Common myeloid progenitor, CD34-positive (primary cell): ENCODE measurements at regions not wholly inside any gene's neighbourhood (a gene's known extent, or its start where the extent isn't known, plus 50 kb on each side); places are given as distances from the start of the nearest gene placed in this dataset.

ENCODE experiments used
- CTCF ChIA-PET: fragments of 350-600 bp; sonication (Branson Sonifier 250); formaldehyde crosslinking; loops from one replicate; lab custom pipeline; 2021; ENCODE audit warnings: antibody characterized with exemption; lab: Charles Lee
- POLR2A ChIA-PET: fragments of 350-600 bp; sonication (Branson Sonifier 250); formaldehyde crosslinking; loops from one replicate; lab custom pipeline; 2021; ENCODE audit warnings: antibody characterized with exemption; lab: Charles Lee
- DNase-seq, 3 donors: peaks; one replicate each; pipeline versions ENCODE4 v3.0.0 to v3.0.0-alpha.2; 2013
- H3K27ac ChIP-seq, 2 experiments: 1 replicate in 1 of 2; 2 replicates in 1 of 2; pipeline ENCODE4 v1.7.0; 2013; ENCODE audit warnings: inconsistent platforms in 2 of 2, low read length in 2 of 2, mild to moderate bottlenecking in 2 of 2, low read depth in 1 of 2, moderate library complexity in 1 of 2; ENCODE audit not compliant: severe bottlenecking in 2 of 2, insufficient read depth in 1 of 2, poor library complexity in 1 of 2
- H3K27me3 ChIP-seq, 5 experiments: replicated peaks in 2 of 5; 1 replicate in 3 of 5; 2 replicates in 2 of 5; pipeline versions ENCODE4 v1.6.1 to v1.7.0; 2013; ENCODE audit warnings: low read length in 4 of 5, mild to moderate bottlenecking in 2 of 5, moderate library complexity in 2 of 5, inconsistent platforms in 1 of 5; ENCODE audit not compliant: insufficient read depth in 5 of 5, control insufficient read depth in 4 of 5
- H3K36me3 ChIP-seq, 4 experiments: 1 replicate in 2 of 4; 2 replicates in 2 of 4; pipeline versions ENCODE4 v1.6.1 to v1.7.0; 2013; ENCODE audit warnings: low read length in 3 of 4, control low read depth in 1 of 4, mild to moderate bottlenecking in 1 of 4; ENCODE audit not compliant: control insufficient read depth in 4 of 4, insufficient read depth in 4 of 4
- H3K4me1 ChIP-seq, 4 experiments: 1 replicate in 3 of 4; 2 replicates in 1 of 4; pipeline versions ENCODE4 v1.6.1 to v1.7.1; 2013; ENCODE audit warnings: low read length in 3 of 4, mild to moderate bottlenecking in 3 of 4, control low read depth in 1 of 4, inconsistent platforms in 1 of 4, moderate library complexity in 1 of 4; ENCODE audit not compliant: control insufficient read depth in 4 of 4, insufficient read depth in 4 of 4; ENCODE audit errors: control extremely low read depth in 1 of 4
- H3K4me3 ChIP-seq, 7 experiments: 1 replicate in 4 of 7; 2 replicates in 3 of 7; pipeline versions ENCODE4 v1.5.1 to v1.7.0; 2013; ENCODE audit warnings: mild to moderate bottlenecking in 7 of 7, low read length in 6 of 7, moderate library complexity in 6 of 7, inconsistent platforms in 2 of 7, low read depth in 2 of 7, control low read depth in 1 of 7; ENCODE audit not compliant: insufficient read depth in 4 of 7, control insufficient read depth in 1 of 7; ENCODE audit errors: extremely low read depth in 1 of 7
- H3K9me3 ChIP-seq, 5 experiments: 1 replicate in 4 of 5; 2 replicates in 1 of 5; pipeline versions ENCODE4 v1.6.1 to v1.7.1; 2013; ENCODE audit warnings: low read length in 4 of 5, mild to moderate bottlenecking in 2 of 5, inconsistent platforms in 1 of 5, low read depth in 1 of 5, moderate library complexity in 1 of 5; ENCODE audit not compliant: control insufficient read depth in 4 of 5, insufficient read depth in 2 of 5; ENCODE audit errors: control extremely low read depth in 1 of 5
- WGBS: methylation state at CpG from one replicate; pipeline ENCODE4 v1.1.5; 2013; ENCODE audit not compliant: insufficient coverage; 5-methylcytosine and 5-hydroxymethylcytosine counted together

DNA sequence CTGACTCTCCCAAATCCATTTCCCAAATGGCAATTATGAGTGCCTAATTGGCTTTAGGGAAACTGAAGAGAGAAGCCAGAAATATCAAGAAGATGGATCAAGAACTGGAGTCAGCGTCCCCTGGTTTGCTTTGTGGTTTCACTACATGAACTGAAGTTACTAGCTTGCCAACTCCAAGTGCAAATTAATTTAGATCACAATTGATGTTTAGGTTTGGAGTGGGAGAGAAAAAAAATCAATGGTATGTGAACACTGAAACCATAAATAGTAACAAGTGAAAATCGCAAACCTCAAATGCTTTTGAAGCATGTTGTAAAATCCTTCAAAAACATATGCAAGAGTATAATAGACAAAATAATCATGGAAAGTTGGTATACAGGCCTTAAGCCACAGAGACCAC is 1528.6 kb upstream of the SLC10A2 start:
- Histone ChIP-seq H3K9me3 (no peaks in the 10 kb centered on the region), H3K4me1 (no peaks in the 10 kb centered on the region), H3K36me3 (no peaks in the 10 kb centered on the region), H3K27ac (no peak overlapping the region), H3K27me3 (peaks cover 0 to 1% (median 0%) of the 10 kb centered on the region in 5 experiments), H3K4me3 (no peak overlapping the region)
- CTCF ChIA-PET: no interaction called here
- 100% methylated on average over 1 of the region's 2 CpGs for WGBS
- POLR2A ChIA-PET: no interaction called here
- no peak for DNase-seq

DNA sequence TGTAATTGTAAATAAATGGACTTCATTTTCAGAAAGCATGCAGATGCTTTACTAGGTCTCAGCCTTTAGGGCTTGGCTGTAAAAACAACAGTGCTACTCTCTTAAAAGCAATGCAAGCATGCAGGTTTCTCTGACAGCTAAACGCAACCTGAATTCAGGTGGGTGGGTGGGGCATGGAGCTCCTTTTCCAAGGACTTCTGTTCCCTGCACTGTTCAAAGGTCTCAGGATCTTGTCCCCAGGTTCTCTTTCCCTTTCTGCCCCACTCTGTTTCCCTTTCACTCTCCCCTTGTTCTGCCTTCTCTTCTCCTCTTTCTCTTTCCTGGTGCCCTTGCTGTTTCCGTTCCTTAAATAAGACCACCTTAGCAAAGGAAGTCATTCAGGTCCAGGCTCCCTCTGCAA is 1527.5 kb upstream of the SLC10A2 start:
- Histone ChIP-seq H3K4me1 (no peaks in the 10 kb centered on the region), H3K4me3 (no peak overlapping the region), H3K27ac (no peak overlapping the region), H3K9me3 (no peaks in the 10 kb centered on the region), H3K27me3 (no peaks in the 10 kb centered on the region), H3K36me3 (no peaks in the 10 kb centered on the region)
- POLR2A ChIA-PET: no interaction called here
- DNase-seq: no peak
- CTCF ChIA-PET: no interaction called here
- WGBS: 100% methylated on average over 1 of the region's 2 CpGs

DNA sequence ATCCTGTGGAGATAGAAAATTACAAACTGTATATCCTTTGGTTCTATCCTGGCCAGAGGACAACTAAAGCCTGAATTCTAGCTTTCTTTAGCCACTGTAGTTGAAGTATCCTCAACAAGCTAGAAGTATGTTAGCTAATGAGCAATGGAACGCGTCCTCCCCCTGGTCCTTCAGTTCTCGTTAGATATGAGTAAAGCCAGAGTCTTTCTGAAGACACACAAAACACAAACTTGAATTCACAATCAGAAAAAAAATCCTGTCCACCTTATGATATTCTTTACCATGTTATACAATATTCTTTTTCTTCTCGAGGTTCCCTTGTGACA is 1527.0 kb upstream of the SLC10A2 start:
- 100% methylated on average over 1 of the region's 4 CpGs for WGBS
- ChIA-PET POLR2A (no interaction called here), CTCF (no interaction called here)
- no peaks in the 10 kb centered on the region for H3K36me3 ChIP-seq
- no peaks in the 10 kb centered on the region for H3K4me1 ChIP-seq
- H3K27me3 ChIP-seq: no peaks in the 10 kb centered on the region
- H3K9me3 ChIP-seq: no peaks in the 10 kb centered on the region
- no peak overlapping the region for H3K4me3 ChIP-seq
- H3K27ac ChIP-seq: no peak overlapping the region
- no peak for DNase-seq

DNA sequence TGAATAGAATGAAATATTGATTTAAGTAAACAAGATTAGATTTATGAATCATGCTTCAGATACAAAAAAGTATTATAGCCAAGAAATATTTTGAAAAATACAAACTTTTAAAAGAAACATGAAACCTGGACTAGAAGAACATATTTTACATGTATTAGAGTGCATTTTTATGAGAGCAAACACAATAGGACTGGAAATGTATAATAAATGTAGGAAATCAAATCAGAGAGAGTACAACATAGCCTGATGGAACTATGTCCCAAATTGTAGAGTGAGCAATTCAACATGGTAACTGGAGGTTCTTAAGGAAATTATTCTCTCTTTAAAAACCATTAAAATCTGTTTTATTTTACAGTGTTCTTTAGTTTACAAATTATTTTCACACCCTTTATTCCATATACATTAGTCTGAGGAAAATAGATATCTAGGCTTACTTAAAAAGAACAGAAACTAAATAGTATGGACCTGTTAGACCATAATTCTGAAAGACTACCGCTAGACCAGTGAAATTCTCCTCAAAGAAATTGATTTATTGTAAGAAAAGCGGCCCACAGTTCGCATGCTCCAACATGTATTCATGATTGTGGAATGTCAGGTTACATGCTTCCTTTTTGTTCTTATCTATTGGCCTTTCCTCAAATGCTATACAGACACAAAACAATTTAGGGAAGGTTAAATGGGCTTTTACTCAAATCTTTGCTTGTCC is 1526.5 kb upstream of the SLC10A2 start:
- WGBS: 100% methylated on average over 1 of the region's 3 CpGs
- H3K9me3 ChIP-seq: no peaks in the 10 kb centered on the region
- CTCF ChIA-PET: no interaction called here
- H3K36me3 ChIP-seq: no peaks in the 10 kb centered on the region
- no peaks in the 10 kb centered on the region for H3K4me1 ChIP-seq
- H3K27me3 ChIP-seq: no peaks in the 10 kb centered on the region
- POLR2A ChIA-PET: no interaction called here
- no peak for DNase-seq
- H3K4me3 ChIP-seq: no peak overlapping the region
- H3K27ac ChIP-seq: no peak overlapping the region

DNA sequence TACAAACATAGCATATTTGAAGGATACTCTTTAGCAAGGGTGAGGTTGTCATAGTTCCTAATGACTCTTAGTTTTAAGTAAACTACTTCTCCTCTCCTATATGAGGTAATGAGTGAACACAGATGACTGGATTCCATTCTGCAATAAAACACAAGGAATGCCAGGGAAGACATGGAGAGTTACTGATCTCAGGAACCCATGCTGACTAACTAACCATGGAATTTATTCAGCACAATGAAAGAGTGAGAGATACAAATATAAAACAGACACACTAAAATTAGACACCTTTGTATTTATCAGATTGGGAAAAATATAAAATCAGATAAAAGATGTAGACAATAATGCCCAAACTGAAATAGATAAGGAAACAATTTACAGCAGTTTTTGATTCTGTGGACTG is 1525.9 kb upstream of the SLC10A2 start:
- H3K4me1 ChIP-seq: no peaks in the 10 kb centered on the region

DNA sequence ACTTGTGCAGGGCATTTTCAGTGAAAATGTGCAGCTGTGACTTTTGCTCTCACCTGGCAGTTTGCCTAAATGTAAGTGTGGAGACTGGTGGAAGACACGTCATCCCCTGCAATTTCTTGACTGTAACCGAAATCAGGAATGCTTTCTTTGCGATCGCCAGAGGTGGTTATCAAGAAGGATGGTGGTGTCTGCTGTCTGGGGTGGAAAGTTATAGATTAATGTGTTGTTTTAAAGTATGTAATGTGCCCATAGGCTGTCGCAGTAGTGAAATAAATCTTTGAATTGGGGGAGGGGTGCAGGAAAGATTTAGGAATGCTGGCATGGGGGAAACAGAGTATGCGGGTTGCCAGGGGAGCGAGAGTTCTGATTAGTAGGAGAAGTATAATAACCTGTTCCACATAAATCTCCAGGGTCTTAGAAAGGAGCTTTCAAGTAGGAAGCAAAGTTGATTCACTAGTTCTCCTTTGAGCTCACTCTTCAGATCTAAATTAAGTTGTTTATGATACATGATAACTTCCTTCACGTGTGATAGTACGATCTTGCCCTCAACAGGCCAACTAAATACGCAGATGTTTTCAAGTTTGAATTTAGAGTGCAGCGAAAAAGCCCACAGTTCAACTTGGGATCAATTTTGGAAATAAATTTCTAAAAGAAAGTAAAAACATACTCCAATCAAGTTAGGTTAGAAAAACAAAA is 1520.0 kb upstream of the SLC10A2 start:
- peaks cover 0 to under 1% (median 0%) of the 10 kb centered on the region in 5 experiments for H3K9me3 ChIP-seq
- no peaks in the 10 kb centered on the region for H3K4me1 ChIP-seq
- no peak overlapping the region for H3K27ac ChIP-seq
- H3K27me3 ChIP-seq: no peaks in the 10 kb centered on the region
- ChIA-PET CTCF (interaction anchor here (0.7 kb wide), 1 partner anchor 22 kb away, joined by 3 read pairs; no protein-coding TSS in a partner anchor), POLR2A (no interaction called here)
- H3K36me3 ChIP-seq: no peaks in the 10 kb centered on the region
- 95% methylated on average over 8 of the region's 11 CpGs for WGBS
- no peak overlapping the region for H3K4me3 ChIP-seq
- no peak for DNase-seq

More for the DNA sequence above, 1525.9 kb upstream of the SLC10A2 start:
- POLR2A ChIA-PET: no interaction called here
- Histone ChIP-seq H3K27me3 (no peaks in the 10 kb centered on the region), H3K4me3 (no peak overlapping the region), H3K36me3 (no peaks in the 10 kb centered on the region), H3K9me3 (no peaks in the 10 kb centered on the region), H3K27ac (no peak overlapping the region)
- DNase-seq: no peak
- CTCF ChIA-PET: no interaction called here

DNA sequence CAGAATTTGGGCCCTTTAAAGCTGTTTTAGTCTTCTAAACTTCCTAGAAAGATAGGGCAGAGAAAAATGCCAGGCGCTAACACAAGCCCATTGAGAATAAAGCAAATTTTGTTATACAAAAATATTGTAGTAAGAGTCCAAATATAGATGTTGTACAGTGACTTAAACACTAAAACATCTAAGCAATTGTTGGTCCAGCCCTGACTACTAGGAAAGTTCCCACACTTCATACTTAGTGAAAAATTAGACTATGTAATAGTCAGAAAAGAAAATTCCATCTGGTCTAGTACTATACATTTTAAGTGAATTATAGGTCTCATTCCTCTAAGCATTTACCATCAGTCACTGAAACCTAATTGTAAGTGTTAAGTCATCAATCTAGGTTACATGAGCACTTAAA is 1518.3 kb upstream of the SLC10A2 start:
- H3K4me1 ChIP-seq: no peaks in the 10 kb centered on the region
- no peak for DNase-seq
- ChIA-PET POLR2A (no interaction called here), CTCF (no interaction called here)
- H3K9me3 ChIP-seq: peaks cover 0 to 1% (median 0%) of the 10 kb centered on the region in 5 experiments
- H3K27ac ChIP-seq: no peak overlapping the region
- H3K27me3 ChIP-seq: no peaks in the 10 kb centered on the region
- H3K4me3 ChIP-seq: no peak overlapping the region
- H3K36me3 ChIP-seq: no peaks in the 10 kb centered on the region
- WGBS: no CpG with 5 or more reads among the region's 1 CpG
